HCT116 (cell line): ENCODE measurements at regions not wholly inside any gene's neighbourhood (a gene's known extent, or its start where the extent isn't known, plus 50 kb on each side); places are given as distances from the start of the nearest gene placed in this dataset.

Experiments
- ATAC-seq: fragments of 200-7000 bp; cut with Tn5 transposase; 2 replicates; pipeline ENCODE4 v1.9.1; 2020; ENCODE audit warnings: mild to moderate bottlenecking, moderate library complexity
- BruUV-seq: library from RNA; stranded (reverse); fragments of 400-500 nt; replicated peaks from 2 replicates; lab custom pipeline; 2021; lab: Mats Ljungman, UMichigan
- CTCF ChIA-PET: fragments of 300-600 bp; sonication (Branson Sonifier 250); formaldehyde crosslinking; loops from one replicate; lab custom pipeline; 2021; ENCODE audit warnings: antibody characterized with exemption; lab: Charles Lee
- POLR2A ChIA-PET: fragments of 300-600, 350-600 bp; sonication (Branson Sonifier 250); formaldehyde crosslinking; loops from one replicate; lab custom pipeline; 2021; ENCODE audit warnings: antibody characterized with exemption; lab: Charles Lee
- RAD21 ChIA-PET, 2 experiments: fragments of 300-600 bp; sonication (Branson Sonifier 250); formaldehyde crosslinking; loops; one replicate each; lab custom pipeline; 2023; ENCODE audit warnings: low total read pairs in 2 of 2; ENCODE audit not compliant: uncharacterized antibody in 2 of 2, unreplicated experiment in 2 of 2, low non-redundant PET in 1 of 2; lab: Charles Lee
- DNase-seq: peaks from one replicate; pipeline ENCODE4 v3.0.0-alpha.2; 2010; ENCODE audit warnings: low read depth, low spot score
- H2AFZ ChIP-seq: fragments of 200-600 bp; shearing (Covaris generic), sonication (generic); 2 replicates; pipeline ENCODE4 v1.6.1; 2017; ENCODE audit warnings: low read depth, mixed run types, mixed read lengths, antibody characterized with exemption, low read length; ENCODE audit not compliant: poor library complexity, severe bottlenecking
- H3K27ac ChIP-seq: 2 replicates; pipeline ENCODE4 v1.5.1; 2012; ENCODE audit warnings: low read depth, low read length
- H3K27me3 ChIP-seq: fragments of 200-600 bp; sonication (generic); 2 replicates; pipeline ENCODE4 v1.6.1; 2016; ENCODE audit warnings: mixed run types, low read length, mixed read lengths; ENCODE audit not compliant: insufficient read depth
- H3K36me3 ChIP-seq, 2 experiments: fragments of 200-500 bp in 1 of 2; fragments of 200-600 bp in 1 of 2; sonication (Bioruptor generic) in 1 of 2; sonication (generic) in 1 of 2; 2 replicates each; pipeline versions ENCODE4 v1.5.1 to v1.6.1; 2014 to 2016; ENCODE audit warnings: low read length in 2 of 2, inconsistent platforms in 1 of 2, mixed read lengths in 1 of 2, mixed run types in 1 of 2; ENCODE audit not compliant: insufficient read depth in 2 of 2, control insufficient read depth in 1 of 2
- H3K4me1 ChIP-seq, 2 experiments: fragments of 200-600 bp in 1 of 2; sonication (generic) in 1 of 2; 2 replicates each; pipeline versions ENCODE4 v1.5.1 to v1.6.1; 2012 to 2017; ENCODE audit warnings: low read length in 2 of 2, inconsistent platforms in 1 of 2, mild to moderate bottlenecking in 1 of 2, mixed read lengths in 1 of 2, mixed run types in 1 of 2, moderate library complexity in 1 of 2; ENCODE audit not compliant: insufficient read depth in 2 of 2, control insufficient read depth in 1 of 2
- H3K4me2 ChIP-seq: fragments of 200-600 bp; sonication (generic); 2 replicates; pipeline ENCODE4 v1.6.1; 2017; ENCODE audit warnings: mixed run types, low read length, mixed read lengths
- H3K4me3 ChIP-seq, 2 experiments: fragments of 200-600 bp in 1 of 2; sonication (generic) in 1 of 2; replicated peaks in 1 of 2; 2 replicates each; pipeline ENCODE4 v1.5.1; 2011 to 2016; ENCODE audit warnings: low read length in 2 of 2, control low read depth in 1 of 2, low read depth in 1 of 2, mild to moderate bottlenecking in 1 of 2, mixed read lengths in 1 of 2, mixed run types in 1 of 2
- H3K79me2 ChIP-seq: fragments of 200-600 bp; sonication (generic); 2 replicates; pipeline ENCODE4 v1.6.1; 2017; ENCODE audit warnings: mild to moderate bottlenecking, mixed run types, low read length, moderate library complexity, mixed read lengths; ENCODE audit not compliant: insufficient read depth
- H3K9ac ChIP-seq: fragments of 200-600 bp; sonication (generic); 2 replicates; pipeline ENCODE4 v1.6.1; 2016; ENCODE audit warnings: low read length, mixed read lengths
- H3K9me2 ChIP-seq: fragments of 200-600 bp; sonication (generic), shearing (Covaris generic); 2 replicates; pipeline ENCODE4 v1.6.1; 2017; ENCODE audit warnings: mixed run types, mild to moderate bottlenecking, moderate library complexity; ENCODE audit not compliant: insufficient read depth
- H3K9me3 ChIP-seq, 2 experiments: fragments of 200-500 bp in 1 of 2; fragments of 200-600 bp in 1 of 2; sonication (Bioruptor generic) in 1 of 2; sonication (generic) in 1 of 2; 2 replicates each; pipeline ENCODE4 v1.6.1; 2014 to 2017; ENCODE audit warnings: low read length in 2 of 2, mixed read lengths in 2 of 2, inconsistent platforms in 1 of 2, low read depth in 1 of 2, mild to moderate bottlenecking in 1 of 2, mixed run types in 1 of 2, moderate library complexity in 1 of 2; ENCODE audit not compliant: control insufficient read depth in 1 of 2, insufficient read depth in 1 of 2
- H4K20me1 ChIP-seq: fragments of 200-600 bp; sonication (generic), shearing (Covaris generic); 2 replicates; pipeline ENCODE4 v1.6.1; 2017; ENCODE audit warnings: mixed run types, mild to moderate bottlenecking, moderate library complexity; ENCODE audit not compliant: insufficient read depth
- CBX3 ChIP-seq: IDR thresholded peaks from 2 replicates; pipeline ENCODE4 v1.6.1; 2012; ENCODE audit warnings: low read depth
- CEBPB ChIP-seq: IDR thresholded peaks from 2 replicates; pipeline ENCODE4 v1.6.1; 2012; ENCODE audit warnings: low read depth
- EGR1 ChIP-seq: IDR thresholded peaks from 2 replicates; pipeline ENCODE4 v1.6.1; 2012; ENCODE audit warnings: low read depth
- ELF1 ChIP-seq: IDR thresholded peaks from 2 replicates; pipeline ENCODE4 v1.6.1; 2012; ENCODE audit warnings: low read depth, borderline replicate concordance
- EZH2phosphoT487 ChIP-seq: fragments of 200-600 bp; IDR thresholded peaks from 2 replicates; pipeline ENCODE4 v1.6.1; 2018; ENCODE audit warnings: antibody characterized with exemption, borderline replicate concordance
- TCF7L2 ChIP-seq: IDR thresholded peaks from 2 replicates; pipeline ENCODE4 v1.7.0; 2011; ENCODE audit warnings: borderline replicate concordance, inconsistent platforms; ENCODE audit not compliant: insufficient read depth, insufficient read length; ENCODE audit errors: extremely low read depth
- YY1 ChIP-seq: IDR thresholded peaks from 2 replicates; pipeline ENCODE4 v1.6.1; 2011; ENCODE audit warnings: low read length, low read depth, moderate library complexity, mild to moderate bottlenecking; ENCODE audit not compliant: insufficient replicate concordance; ENCODE audit errors: extremely low read depth
- intact Hi-C: fragments of 100-400 bp; cut with micrococcal nuclease; formaldehyde crosslinking; loops from 2 replicates; pipeline ENCODE4 v1.10.0; 2022
- TF ChIP-seq, protein P1 (sequence below): IDR thresholded peaks from 2 replicates; pipeline ENCODE4 v1.6.1; 2012
- TF ChIP-seq, protein P2 (sequence below): IDR thresholded peaks from 2 replicates; pipeline ENCODE4 v1.6.1; 2011; ENCODE audit warnings: mild to moderate bottlenecking, low read length, moderate library complexity; ENCODE audit not compliant: insufficient replicate concordance; ENCODE audit errors: extremely low read depth
- TF ChIP-seq, protein P3 (sequence below), 3 experiments: fragments of 200-600 bp in 1 of 3; sonication (generic) in 1 of 3; IDR thresholded peaks in 2 of 3; conservative IDR thresholded peaks in 1 of 3; 2 replicates each; pipeline ENCODE4 v1.5.1; 2012 to 2017; ENCODE audit warnings: low read depth in 2 of 3, low read length in 2 of 3, antibody characterized with exemption in 1 of 3, borderline replicate concordance in 1 of 3, control low read depth in 1 of 3, mild to moderate bottlenecking in 1 of 3, mixed read lengths in 1 of 3, mixed run types in 1 of 3, moderate library complexity in 1 of 3; ENCODE audit not compliant: insufficient read depth in 1 of 3
- TF ChIP-seq, protein P4 (sequence below): IDR thresholded peaks from 2 replicates; pipeline ENCODE4 v1.6.1; 2012; ENCODE audit warnings: low read depth

DNA sequence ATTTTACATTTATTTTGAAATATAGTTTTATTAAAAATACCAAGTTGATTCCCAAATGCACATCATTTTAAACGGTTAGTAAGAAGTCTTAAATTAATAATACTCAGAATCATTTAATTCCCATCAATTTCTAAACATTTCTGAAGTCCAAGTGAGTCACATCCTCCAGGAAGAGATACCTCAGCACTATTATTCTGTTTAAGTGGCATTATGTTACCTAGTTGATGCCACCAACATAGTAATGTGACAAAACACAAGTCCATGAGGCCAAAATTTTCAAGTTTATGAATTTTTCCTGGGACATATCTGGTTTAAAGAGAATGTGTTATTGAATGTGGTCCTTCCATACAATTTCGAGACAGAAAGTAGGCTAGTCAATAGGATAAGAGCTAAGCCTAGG is 1348.3 kb upstream of the CDH9 start:
- TF ChIP-seq, protein P1, sequence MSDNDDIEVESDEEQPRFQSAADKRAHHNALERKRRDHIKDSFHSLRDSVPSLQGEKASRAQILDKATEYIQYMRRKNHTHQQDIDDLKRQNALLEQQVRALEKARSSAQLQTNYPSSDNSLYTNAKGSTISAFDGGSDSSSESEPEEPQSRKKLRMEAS = no peak
- TF ChIP-seq, protein P2, sequence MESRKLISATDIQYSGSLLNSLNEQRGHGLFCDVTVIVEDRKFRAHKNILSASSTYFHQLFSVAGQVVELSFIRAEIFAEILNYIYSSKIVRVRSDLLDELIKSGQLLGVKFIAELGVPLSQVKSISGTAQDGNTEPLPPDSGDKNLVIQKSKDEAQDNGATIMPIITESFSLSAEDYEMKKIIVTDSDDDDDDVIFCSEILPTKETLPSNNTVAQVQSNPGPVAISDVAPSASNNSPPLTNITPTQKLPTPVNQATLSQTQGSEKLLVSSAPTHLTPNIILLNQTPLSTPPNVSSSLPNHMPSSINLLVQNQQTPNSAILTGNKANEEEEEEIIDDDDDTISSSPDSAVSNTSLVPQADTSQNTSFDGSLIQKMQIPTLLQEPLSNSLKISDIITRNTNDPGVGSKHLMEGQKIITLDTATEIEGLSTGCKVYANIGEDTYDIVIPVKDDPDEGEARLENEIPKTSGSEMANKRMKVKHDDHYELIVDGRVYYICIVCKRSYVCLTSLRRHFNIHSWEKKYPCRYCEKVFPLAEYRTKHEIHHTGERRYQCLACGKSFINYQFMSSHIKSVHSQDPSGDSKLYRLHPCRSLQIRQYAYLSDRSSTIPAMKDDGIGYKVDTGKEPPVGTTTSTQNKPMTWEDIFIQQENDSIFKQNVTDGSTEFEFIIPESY = no peak
- TF ChIP-seq EGR1 (no peak), CEBPB (no peak), EZH2phosphoT487 (no peak), ELF1 (no peak)
- Histone ChIP-seq H3K27ac (no peak overlapping the region), H3K27me3 (no peaks in the 10 kb centered on the region), H3K9me2 (no peaks in the 10 kb centered on the region), H4K20me1 (no peaks in the 10 kb centered on the region), H3K4me1 (no peaks in the 10 kb centered on the region), H2AFZ (no peak overlapping the region), H3K9me3 (peaks cover 9 to 13% of the 10 kb centered on the region in 2 experiments; a peak in 2 of 4 replicates), H3K36me3 (no peaks in the 10 kb centered on the region), H3K4me3 (no peak overlapping the region), H3K4me2 (no peak overlapping the region), H3K9ac (no peak overlapping the region), H3K79me2 (no peaks in the 10 kb centered on the region)
- ChIA-PET POLR2A (no interaction called here), RAD21 (no interaction called here), CTCF (no interaction called here)
- no peak for ATAC-seq
- DNase-seq = no peak
- no TSS peak for BruUV-seq
- intact Hi-C loops = no loop called here

DNA sequence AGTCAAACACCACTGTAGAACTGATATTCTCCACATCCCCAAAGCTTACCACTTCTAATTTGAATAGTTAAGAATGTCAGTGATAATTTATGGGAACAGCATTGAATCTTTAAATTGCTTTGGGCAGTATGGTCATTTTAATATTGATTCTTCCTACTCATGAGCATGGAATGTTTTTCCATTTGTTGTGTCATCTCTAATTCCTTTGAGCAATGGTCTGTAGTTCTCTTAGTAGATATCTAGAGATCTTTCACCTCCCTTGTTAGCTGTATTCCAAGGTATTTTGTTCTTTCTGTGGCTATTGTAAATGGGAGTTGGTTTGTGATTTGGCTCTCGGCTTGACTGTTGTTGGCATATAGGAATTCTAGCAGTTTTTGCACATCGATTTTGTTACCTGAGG is 1341.8 kb upstream of the CDH9 start:
- no peak overlapping the region for H3K4me2 ChIP-seq
- no peaks in the 10 kb centered on the region for H3K36me3 ChIP-seq
- DNase-seq (no peak), ATAC-seq (no peak)
- ChIA-PET RAD21 (no interaction called here), POLR2A (no interaction called here), CTCF (no interaction called here)
- no peaks in the 10 kb centered on the region for H3K79me2 ChIP-seq
- intact Hi-C loops = no loop called here
- H3K4me1 ChIP-seq = no peaks in the 10 kb centered on the region
- no peak overlapping the region for H3K9ac ChIP-seq
- H3K27ac ChIP-seq = no peak overlapping the region
- no peak for TF ChIP-seq YY1
- TF ChIP-seq, protein P3, sequence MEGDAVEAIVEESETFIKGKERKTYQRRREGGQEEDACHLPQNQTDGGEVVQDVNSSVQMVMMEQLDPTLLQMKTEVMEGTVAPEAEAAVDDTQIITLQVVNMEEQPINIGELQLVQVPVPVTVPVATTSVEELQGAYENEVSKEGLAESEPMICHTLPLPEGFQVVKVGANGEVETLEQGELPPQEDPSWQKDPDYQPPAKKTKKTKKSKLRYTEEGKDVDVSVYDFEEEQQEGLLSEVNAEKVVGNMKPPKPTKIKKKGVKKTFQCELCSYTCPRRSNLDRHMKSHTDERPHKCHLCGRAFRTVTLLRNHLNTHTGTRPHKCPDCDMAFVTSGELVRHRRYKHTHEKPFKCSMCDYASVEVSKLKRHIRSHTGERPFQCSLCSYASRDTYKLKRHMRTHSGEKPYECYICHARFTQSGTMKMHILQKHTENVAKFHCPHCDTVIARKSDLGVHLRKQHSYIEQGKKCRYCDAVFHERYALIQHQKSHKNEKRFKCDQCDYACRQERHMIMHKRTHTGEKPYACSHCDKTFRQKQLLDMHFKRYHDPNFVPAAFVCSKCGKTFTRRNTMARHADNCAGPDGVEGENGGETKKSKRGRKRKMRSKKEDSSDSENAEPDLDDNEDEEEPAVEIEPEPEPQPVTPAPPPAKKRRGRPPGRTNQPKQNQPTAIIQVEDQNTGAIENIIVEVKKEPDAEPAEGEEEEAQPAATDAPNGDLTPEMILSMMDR (IDR thresholded peaks at IDR 0.05 in 2 of 3, conservative IDR thresholded peaks at IDR 0.05 in 1 of 3; ENCODE audit: borderline replicate concordance in 1 of 3, insufficient read depth in 1 of 3, low read depth in 2 of 3, low read length in 2 of 3) = no peak
- TF ChIP-seq, protein P4, sequence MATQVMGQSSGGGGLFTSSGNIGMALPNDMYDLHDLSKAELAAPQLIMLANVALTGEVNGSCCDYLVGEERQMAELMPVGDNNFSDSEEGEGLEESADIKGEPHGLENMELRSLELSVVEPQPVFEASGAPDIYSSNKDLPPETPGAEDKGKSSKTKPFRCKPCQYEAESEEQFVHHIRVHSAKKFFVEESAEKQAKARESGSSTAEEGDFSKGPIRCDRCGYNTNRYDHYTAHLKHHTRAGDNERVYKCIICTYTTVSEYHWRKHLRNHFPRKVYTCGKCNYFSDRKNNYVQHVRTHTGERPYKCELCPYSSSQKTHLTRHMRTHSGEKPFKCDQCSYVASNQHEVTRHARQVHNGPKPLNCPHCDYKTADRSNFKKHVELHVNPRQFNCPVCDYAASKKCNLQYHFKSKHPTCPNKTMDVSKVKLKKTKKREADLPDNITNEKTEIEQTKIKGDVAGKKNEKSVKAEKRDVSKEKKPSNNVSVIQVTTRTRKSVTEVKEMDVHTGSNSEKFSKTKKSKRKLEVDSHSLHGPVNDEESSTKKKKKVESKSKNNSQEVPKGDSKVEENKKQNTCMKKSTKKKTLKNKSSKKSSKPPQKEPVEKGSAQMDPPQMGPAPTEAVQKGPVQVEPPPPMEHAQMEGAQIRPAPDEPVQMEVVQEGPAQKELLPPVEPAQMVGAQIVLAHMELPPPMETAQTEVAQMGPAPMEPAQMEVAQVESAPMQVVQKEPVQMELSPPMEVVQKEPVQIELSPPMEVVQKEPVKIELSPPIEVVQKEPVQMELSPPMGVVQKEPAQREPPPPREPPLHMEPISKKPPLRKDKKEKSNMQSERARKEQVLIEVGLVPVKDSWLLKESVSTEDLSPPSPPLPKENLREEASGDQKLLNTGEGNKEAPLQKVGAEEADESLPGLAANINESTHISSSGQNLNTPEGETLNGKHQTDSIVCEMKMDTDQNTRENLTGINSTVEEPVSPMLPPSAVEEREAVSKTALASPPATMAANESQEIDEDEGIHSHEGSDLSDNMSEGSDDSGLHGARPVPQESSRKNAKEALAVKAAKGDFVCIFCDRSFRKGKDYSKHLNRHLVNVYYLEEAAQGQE = no peak
- TF ChIP-seq CBX3 = no peak
- no peak for TF ChIP-seq TCF7L2
- TF ChIP-seq, protein P1 = no peak
- no peak for TF ChIP-seq EGR1
- H4K20me1 ChIP-seq = no peaks in the 10 kb centered on the region
- no peaks in the 10 kb centered on the region for H3K27me3 ChIP-seq
- H3K4me3 ChIP-seq = no peak overlapping the region
- no peak overlapping the region for H2AFZ ChIP-seq
- no TSS peak for BruUV-seq
- H3K9me2 ChIP-seq = no peaks in the 10 kb centered on the region
- peaks cover 9 to 18% of the 10 kb centered on the region in 2 experiments; a peak in 2 of 4 replicates for H3K9me3 ChIP-seq
